ENCODE measurements at regions not wholly inside any gene's neighbourhood (a gene's known extent, or its start where the extent isn't known, plus 50 kb on each side); places are given as distances from the start of the nearest gene placed in this dataset.
"Not testable (repeated sequence)": the region's sequence is repeated elsewhere in the genome, so short reads cannot be mapped to it uniquely, and the experiment has no call there.

DNA sequence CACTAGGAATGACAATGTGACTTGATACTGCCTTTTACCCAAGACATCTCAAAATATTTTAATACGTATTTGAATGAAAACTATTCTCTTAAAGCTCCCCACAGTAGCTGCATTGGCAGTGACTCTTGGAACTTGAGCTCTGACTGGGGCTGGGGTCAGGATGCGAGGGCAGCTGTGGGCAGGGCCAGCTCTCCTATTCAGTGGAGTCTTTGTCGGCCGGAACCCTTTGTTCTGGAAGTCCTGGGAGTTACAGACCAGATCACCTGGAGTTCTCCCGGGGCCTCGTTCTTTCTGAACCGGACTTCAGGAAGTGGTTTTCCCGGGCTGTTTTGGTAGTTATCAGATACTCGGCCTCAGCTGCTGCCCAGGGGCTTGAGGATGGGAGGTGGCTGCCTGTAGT lies 84.9 kb downstream of the NPIPB11 start:
- peaks cover 3% of the 10 kb centered on the region for H3K27me3 Mint-ChIP-seq (ENCODE audit: low read depth)
- H3K9me3 Mint-ChIP-seq, result no peaks in the 10 kb centered on the region
- H3K27ac Mint-ChIP-seq (ENCODE audit: unreplicated experiment), result peak overlapping the region; percentile 98
- no peak for DNase-seq (ENCODE audit: low read depth, low spot score)
- TF ChIP-seq CTCF (conservative IDR thresholded peaks at IDR 0.05), result no peak
- H3K4me1 Mint-ChIP-seq, result peaks cover 54% of the 10 kb centered on the region
- no peaks in the 10 kb centered on the region for H3K36me3 Mint-ChIP-seq (ENCODE audit: low read depth)
- peak overlapping the region; percentile 21 for H3K4me3 Mint-ChIP-seq

- Mint-ChIP-seq H3K9me3 (no peaks in the 10 kb centered on the region), H3K27me3 (ENCODE audit: low read depth) (peaks cover 3% of the 10 kb centered on the region), H3K4me1 (peaks cover 60% of the 10 kb centered on the region), H3K4me3 (no peak overlapping the region), H3K36me3 (ENCODE audit: low read depth) (no peaks in the 10 kb centered on the region), H3K27ac (ENCODE audit: unreplicated experiment) (peak overlapping the region; percentile 98)
- DNase-seq (ENCODE audit: low read depth, low spot score), result no peak
- no peak for TF ChIP-seq CTCF (conservative IDR thresholded peaks at IDR 0.05)
Measured at GRCh38 chr16:29321000-29321393, 85.5 kb downstream of the NPIPB11 start.

- peaks cover 65% of the 10 kb centered on the region for H3K4me1 Mint-ChIP-seq
- peak overlapping the region; percentile 75 for H3K27ac Mint-ChIP-seq (ENCODE audit: unreplicated experiment)
- H3K36me3 Mint-ChIP-seq (ENCODE audit: low read depth), result no peaks in the 10 kb centered on the region
- DNase-seq (ENCODE audit: low read depth, low spot score), result no peak
- peaks cover 3% of the 10 kb centered on the region for H3K27me3 Mint-ChIP-seq (ENCODE audit: low read depth)
- no peak for TF ChIP-seq CTCF (conservative IDR thresholded peaks at IDR 0.05)
- no peak overlapping the region for H3K4me3 Mint-ChIP-seq
- H3K9me3 Mint-ChIP-seq, result no peaks in the 10 kb centered on the region
Measured at GRCh38 chr16:29320274-29320999, 86.1 kb downstream of the NPIPB11 start.

DNA sequence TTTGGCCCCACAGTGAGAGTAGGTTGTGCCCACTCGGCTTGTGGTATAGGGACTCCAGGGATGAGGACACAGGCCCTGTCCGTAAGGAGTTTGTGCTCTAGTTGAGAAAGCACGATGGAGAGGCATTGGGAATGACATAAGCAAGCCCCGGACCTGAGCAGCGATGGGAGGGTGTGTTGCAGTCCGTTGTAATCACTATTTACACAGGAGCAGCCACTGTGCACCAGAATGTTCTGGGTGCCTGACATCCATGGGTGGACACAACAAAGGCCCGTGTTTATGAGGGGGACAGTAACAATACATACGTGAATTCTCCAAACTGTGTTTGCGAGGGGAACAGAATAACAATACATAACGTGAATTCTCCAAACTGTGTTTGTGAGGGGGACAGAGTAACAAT lies 86.8 kb downstream of the NPIPB11 start:
- H3K4me1 Mint-ChIP-seq, result peaks cover 70% of the 10 kb centered on the region
- no peak overlapping the region for H3K4me3 Mint-ChIP-seq
- DNase-seq (ENCODE audit: low read depth, low spot score), result no peak
- TF ChIP-seq CTCF (conservative IDR thresholded peaks at IDR 0.05), result no peak
- no peaks in the 10 kb centered on the region for H3K36me3 Mint-ChIP-seq (ENCODE audit: low read depth)
- H3K27me3 Mint-ChIP-seq (ENCODE audit: low read depth), result peaks cover 3% of the 10 kb centered on the region
- no peaks in the 10 kb centered on the region for H3K9me3 Mint-ChIP-seq
- peak overlapping the region; percentile 28 for H3K27ac Mint-ChIP-seq (ENCODE audit: unreplicated experiment)

GRCh38 chr16:29318561-29318968 lies 87.9 kb downstream of the NPIPB11 start:
- not testable (repeated sequence) for H3K9me3 Mint-ChIP-seq; H3K4me3 Mint-ChIP-seq; DNase-seq (ENCODE audit: low read depth, low spot score); H3K27me3 Mint-ChIP-seq (ENCODE audit: low read depth); H3K36me3 Mint-ChIP-seq (ENCODE audit: low read depth)
- Mint-ChIP-seq H3K4me1 (peaks cover 74% of the 10 kb centered on the region), H3K27ac (ENCODE audit: unreplicated experiment) (peak overlapping the region; percentile 94)

GRCh38 chr16:29318037-29318436 lies 88.5 kb downstream of the NPIPB11 start:
- no peak for DNase-seq (ENCODE audit: low read depth, low spot score)
- H3K9me3 Mint-ChIP-seq, result no peaks in the 10 kb centered on the region
- peaks cover 3% of the 10 kb centered on the region for H3K27me3 Mint-ChIP-seq (ENCODE audit: low read depth)
- H3K4me3 Mint-ChIP-seq, result no peak overlapping the region
- no peaks in the 10 kb centered on the region for H3K36me3 Mint-ChIP-seq (ENCODE audit: low read depth)
- peak; percentile 54 for TF ChIP-seq CTCF (conservative IDR thresholded peaks at IDR 0.05)
- peaks cover 78% of the 10 kb centered on the region for H3K4me1 Mint-ChIP-seq
- H3K27ac Mint-ChIP-seq (ENCODE audit: unreplicated experiment), result no peak overlapping the region

Data from neural crest cell (in vitro differentiated cells).